ENCODE measurements at regions not wholly inside any gene's neighbourhood (a gene's known extent, or its start where the extent isn't known, plus 50 kb on each side); places are given as distances from the start of the nearest gene placed in this dataset.
"Not testable (repeated sequence)": the region's sequence is repeated elsewhere in the genome, so short reads cannot be mapped to it uniquely, and the experiment has no call there.

DNA sequence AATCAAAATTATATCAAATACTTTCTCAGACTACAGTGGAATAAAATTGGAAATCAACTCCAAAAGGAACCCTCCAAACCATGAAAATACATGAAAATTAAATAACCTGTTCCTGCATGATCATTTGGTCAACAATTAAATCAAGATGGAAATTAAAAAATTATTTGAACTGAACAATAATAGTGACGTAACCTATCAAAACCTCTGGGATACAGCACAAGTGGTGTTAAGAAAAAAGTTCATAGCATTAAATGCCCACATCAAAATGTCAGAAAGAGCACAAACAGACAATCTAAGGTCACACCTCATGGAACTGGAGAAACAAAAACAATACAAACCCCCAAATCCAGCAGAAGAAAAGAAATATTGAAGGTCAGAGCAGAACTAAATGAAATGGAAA, 1460.7 kb downstream of the OLFM4 start:
- TF ChIP-seq, protein P1, sequence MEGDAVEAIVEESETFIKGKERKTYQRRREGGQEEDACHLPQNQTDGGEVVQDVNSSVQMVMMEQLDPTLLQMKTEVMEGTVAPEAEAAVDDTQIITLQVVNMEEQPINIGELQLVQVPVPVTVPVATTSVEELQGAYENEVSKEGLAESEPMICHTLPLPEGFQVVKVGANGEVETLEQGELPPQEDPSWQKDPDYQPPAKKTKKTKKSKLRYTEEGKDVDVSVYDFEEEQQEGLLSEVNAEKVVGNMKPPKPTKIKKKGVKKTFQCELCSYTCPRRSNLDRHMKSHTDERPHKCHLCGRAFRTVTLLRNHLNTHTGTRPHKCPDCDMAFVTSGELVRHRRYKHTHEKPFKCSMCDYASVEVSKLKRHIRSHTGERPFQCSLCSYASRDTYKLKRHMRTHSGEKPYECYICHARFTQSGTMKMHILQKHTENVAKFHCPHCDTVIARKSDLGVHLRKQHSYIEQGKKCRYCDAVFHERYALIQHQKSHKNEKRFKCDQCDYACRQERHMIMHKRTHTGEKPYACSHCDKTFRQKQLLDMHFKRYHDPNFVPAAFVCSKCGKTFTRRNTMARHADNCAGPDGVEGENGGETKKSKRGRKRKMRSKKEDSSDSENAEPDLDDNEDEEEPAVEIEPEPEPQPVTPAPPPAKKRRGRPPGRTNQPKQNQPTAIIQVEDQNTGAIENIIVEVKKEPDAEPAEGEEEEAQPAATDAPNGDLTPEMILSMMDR (conservative IDR thresholded peaks at IDR 0.05; ENCODE audit: low read depth), result no peak
- ChIA-PET CTCF (no interaction called here), POLR2A (ENCODE audit: low non-redundant PET) (no interaction called here)
- H3K27ac ChIP-seq, result no peak overlapping the region
- no peak for DNase-seq (ENCODE audit: low spot score)

- TF ChIP-seq, protein P1 (conservative IDR thresholded peaks at IDR 0.05; ENCODE audit: low read depth), result no peak
- DNase-seq (ENCODE audit: low spot score), result no peak
- POLR2A ChIA-PET (ENCODE audit: low non-redundant PET), result no interaction called here
Observed at GRCh38 chr13:54492995-54493394, 1464.4 kb downstream of the OLFM4 start.

GRCh38 chr13:54511366-54511765, 1482.8 kb downstream of the OLFM4 start:
- POLR2A ChIA-PET (ENCODE audit: low non-redundant PET), result no interaction called here
- no peak overlapping the region for H3K27ac ChIP-seq
- CTCF ChIA-PET, result interaction anchor here (0.6 kb wide), 1 partner anchor 1150 kb away, joined by 3 read pairs; no protein-coding TSS in a partner anchor
- no peak for DNase-seq (ENCODE audit: low spot score)
- TF ChIP-seq, protein P1 (conservative IDR thresholded peaks at IDR 0.05; ENCODE audit: low read depth), result no peak

More at GRCh38 chr13:54492995-54493394, 1464.4 kb downstream of the OLFM4 start:
- H3K27ac ChIP-seq, result no peak overlapping the region
- CTCF ChIA-PET, result no interaction called here

DNA sequence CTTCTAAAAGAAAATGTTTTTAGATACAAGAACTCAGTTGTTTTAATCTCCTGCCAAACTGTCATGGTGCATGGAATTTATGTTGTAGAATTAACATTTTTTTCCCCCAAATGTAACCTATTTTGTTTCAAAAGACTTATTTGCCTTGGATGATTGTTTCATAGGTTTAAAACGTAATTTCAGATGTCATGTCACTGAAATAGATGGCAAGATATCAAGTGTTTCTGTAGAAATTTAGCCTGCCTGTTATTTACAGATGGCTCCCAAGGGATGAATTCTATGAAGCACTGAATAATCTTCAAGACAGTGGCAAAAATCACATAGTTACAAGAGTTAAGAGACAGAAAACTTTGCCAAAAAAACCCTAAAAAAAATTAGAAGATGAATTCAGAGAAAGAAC, 1484.6 kb downstream of the OLFM4 start:
- H3K27ac ChIP-seq, result no peak overlapping the region
- ChIA-PET POLR2A (ENCODE audit: low non-redundant PET) (no interaction called here), CTCF (no interaction called here)
- no peak for DNase-seq (ENCODE audit: low spot score)
- TF ChIP-seq, protein P1 (conservative IDR thresholded peaks at IDR 0.05; ENCODE audit: low read depth), result no peak

DNA sequence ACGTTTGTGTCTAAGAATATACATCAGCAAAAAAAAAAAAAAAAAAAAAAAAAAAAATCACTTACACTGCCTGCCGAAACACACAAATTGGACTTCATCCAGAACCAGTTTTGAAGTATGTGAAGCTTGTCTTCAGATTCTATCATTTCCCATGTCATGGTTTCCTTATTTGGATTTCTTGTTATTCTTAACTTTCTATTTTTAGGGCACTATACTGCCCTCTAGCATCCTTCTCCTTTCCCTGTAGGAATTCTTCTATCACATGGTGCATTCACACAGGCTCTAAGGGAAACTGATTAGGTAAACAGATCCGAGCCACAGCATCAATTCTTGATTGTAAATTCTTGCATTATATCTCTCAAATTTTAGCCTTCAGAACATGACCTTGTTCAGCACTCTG, 1507.5 kb downstream of the OLFM4 start:
- DNase-seq (ENCODE audit: low spot score), result peak; percentile 5
- ChIA-PET POLR2A (ENCODE audit: low non-redundant PET) (no interaction called here), CTCF (no interaction called here)
- no peak overlapping the region for H3K27ac ChIP-seq
- TF ChIP-seq, protein P1 (conservative IDR thresholded peaks at IDR 0.05; ENCODE audit: low read depth), result no peak; the same call in 1 of the 2 replicates

DNA sequence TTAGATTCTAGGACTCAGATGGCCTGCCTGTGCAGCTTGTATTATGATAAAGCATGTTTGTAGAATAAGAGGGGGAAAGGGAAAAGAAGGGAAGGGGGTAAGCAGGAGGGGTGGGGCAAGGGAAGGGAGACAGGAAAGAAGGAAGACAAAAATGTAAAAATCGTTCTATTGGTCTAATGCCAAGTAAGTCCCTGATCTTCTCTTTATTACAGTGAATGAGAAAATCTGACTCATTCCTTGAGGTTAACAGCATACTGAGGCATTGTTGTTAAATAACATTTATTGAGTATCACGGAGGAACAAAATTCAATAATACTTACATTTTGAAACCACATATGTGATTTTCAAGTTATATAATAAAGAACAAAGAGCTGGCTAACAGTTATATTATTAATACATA, 1534.7 kb downstream of the OLFM4 start:
- POLR2A ChIA-PET (ENCODE audit: low non-redundant PET), result no interaction called here
- H3K27ac ChIP-seq, result no peak overlapping the region
- CTCF ChIA-PET, result interaction anchor here (0.7 kb wide), 1 partner anchor 90 kb away, joined by 3 read pairs; no protein-coding TSS in a partner anchor
- peak; percentile 12 for DNase-seq (ENCODE audit: low spot score)
- TF ChIP-seq, protein P1 (conservative IDR thresholded peaks at IDR 0.05; ENCODE audit: low read depth), result no peak

GRCh38 chr13:54572037-54572436, 1543.4 kb downstream of the OLFM4 start:
- POLR2A ChIA-PET (ENCODE audit: low non-redundant PET); H3K27ac ChIP-seq; CTCF ChIA-PET; DNase-seq (ENCODE audit: low spot score): not testable (repeated sequence)

Measured in RWPE1 (cell line).